HL-60 (cell line): ENCODE measurements at regions not wholly inside any gene's neighbourhood (a gene's known extent, or its start where the extent isn't known, plus 50 kb on each side); places are given as distances from the start of the nearest gene placed in this dataset.

Source experiments
- DNase-seq, 2 experiments: peaks; one replicate each; pipeline ENCODE4 v3.0.0-alpha.2; 2010 to 2020; ENCODE audit warnings: low read depth in 1 of 2, low spot score in 1 of 2
- H3K27ac ChIP-seq: fragments of 250-450 bp; sonication (Bioruptor Pico); replicated peaks from 2 replicates; pipeline ENCODE4 v1.5.1; 2020; ENCODE audit warnings: mild to moderate bottlenecking, moderate library complexity
- H3K27me3 ChIP-seq: fragments of 250-450 bp; sonication (Bioruptor Pico); 2 replicates; pipeline ENCODE4 v1.5.1; 2021; ENCODE audit warnings: mild to moderate bottlenecking, moderate library complexity; ENCODE audit not compliant: insufficient read depth, poor library complexity, severe bottlenecking
- H3K4me3 ChIP-seq: replicated peaks from 2 replicates; pipeline ENCODE4 v1.5.1; 2011; ENCODE audit warnings: mild to moderate bottlenecking, control low read depth, low read length; ENCODE audit not compliant: insufficient read depth
- CTCF ChIP-seq: IDR thresholded peaks from one replicate; pipeline ENCODE4 v1.5.1; 2011; ENCODE audit warnings: low read length, control low read depth, inconsistent platforms; ENCODE audit not compliant: insufficient read depth
- GABPA ChIP-seq: IDR thresholded peaks from 2 replicates; pipeline ENCODE4 v1.6.1; 2012; ENCODE audit warnings: low read depth
- POLR2AphosphoS5 ChIP-seq: IDR thresholded peaks from 2 replicates; pipeline ENCODE4 v1.6.1; 2012; ENCODE audit warnings: low read depth
- SPI1 ChIP-seq: IDR thresholded peaks from 2 replicates; pipeline ENCODE4 v1.6.1; 2012; ENCODE audit warnings: low read depth, mild to moderate bottlenecking, borderline replicate concordance
- TF ChIP-seq, protein P1 (sequence below): IDR thresholded peaks from 2 replicates; pipeline ENCODE4 v1.6.1; 2012; ENCODE audit warnings: low read depth; ENCODE audit not compliant: insufficient replicate concordance

- no peak overlapping the region for H3K27ac ChIP-seq
- peak; percentile 40 for TF ChIP-seq CTCF
- TF ChIP-seq GABPA: no peak
- H3K4me3 ChIP-seq: no peak overlapping the region
- DNase-seq: peak in 1 of 2 experiments; percentile 25
- H3K27me3 ChIP-seq: no peaks in the 10 kb centered on the region
Measured at GRCh38 chrX:16445166-16445752, 204.7 kb upstream of the S100G start.

DNA sequence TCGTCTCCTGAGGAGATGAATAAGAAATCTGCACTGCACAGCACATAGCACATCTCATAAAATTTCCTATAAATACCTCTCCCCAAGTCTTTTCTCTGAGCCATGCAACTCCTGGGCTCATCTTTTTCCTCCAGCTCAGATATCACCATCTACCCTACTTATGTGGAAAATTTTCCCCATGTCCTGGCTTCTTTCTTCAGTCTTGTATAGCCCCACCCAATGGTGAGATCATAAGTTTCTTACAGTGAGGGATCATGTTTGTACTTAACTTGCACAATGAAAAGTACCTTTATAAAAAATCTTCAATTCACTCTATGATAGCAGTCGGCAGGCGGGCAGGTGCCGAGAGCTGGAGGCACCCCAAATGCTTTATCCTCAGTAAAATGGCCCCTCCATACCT lies 198.6 kb upstream of the S100G start:
- no peak for DNase-seq
- H3K4me3 ChIP-seq: no peak overlapping the region
- H3K27me3 ChIP-seq: no peaks in the 10 kb centered on the region
- no peak for TF ChIP-seq GABPA
- TF ChIP-seq CTCF: no peak
- TF ChIP-seq, protein P1, sequence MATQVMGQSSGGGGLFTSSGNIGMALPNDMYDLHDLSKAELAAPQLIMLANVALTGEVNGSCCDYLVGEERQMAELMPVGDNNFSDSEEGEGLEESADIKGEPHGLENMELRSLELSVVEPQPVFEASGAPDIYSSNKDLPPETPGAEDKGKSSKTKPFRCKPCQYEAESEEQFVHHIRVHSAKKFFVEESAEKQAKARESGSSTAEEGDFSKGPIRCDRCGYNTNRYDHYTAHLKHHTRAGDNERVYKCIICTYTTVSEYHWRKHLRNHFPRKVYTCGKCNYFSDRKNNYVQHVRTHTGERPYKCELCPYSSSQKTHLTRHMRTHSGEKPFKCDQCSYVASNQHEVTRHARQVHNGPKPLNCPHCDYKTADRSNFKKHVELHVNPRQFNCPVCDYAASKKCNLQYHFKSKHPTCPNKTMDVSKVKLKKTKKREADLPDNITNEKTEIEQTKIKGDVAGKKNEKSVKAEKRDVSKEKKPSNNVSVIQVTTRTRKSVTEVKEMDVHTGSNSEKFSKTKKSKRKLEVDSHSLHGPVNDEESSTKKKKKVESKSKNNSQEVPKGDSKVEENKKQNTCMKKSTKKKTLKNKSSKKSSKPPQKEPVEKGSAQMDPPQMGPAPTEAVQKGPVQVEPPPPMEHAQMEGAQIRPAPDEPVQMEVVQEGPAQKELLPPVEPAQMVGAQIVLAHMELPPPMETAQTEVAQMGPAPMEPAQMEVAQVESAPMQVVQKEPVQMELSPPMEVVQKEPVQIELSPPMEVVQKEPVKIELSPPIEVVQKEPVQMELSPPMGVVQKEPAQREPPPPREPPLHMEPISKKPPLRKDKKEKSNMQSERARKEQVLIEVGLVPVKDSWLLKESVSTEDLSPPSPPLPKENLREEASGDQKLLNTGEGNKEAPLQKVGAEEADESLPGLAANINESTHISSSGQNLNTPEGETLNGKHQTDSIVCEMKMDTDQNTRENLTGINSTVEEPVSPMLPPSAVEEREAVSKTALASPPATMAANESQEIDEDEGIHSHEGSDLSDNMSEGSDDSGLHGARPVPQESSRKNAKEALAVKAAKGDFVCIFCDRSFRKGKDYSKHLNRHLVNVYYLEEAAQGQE: no peak
- TF ChIP-seq SPI1: no peak
- no peak for TF ChIP-seq POLR2AphosphoS5
- no peak overlapping the region for H3K27ac ChIP-seq

DNA sequence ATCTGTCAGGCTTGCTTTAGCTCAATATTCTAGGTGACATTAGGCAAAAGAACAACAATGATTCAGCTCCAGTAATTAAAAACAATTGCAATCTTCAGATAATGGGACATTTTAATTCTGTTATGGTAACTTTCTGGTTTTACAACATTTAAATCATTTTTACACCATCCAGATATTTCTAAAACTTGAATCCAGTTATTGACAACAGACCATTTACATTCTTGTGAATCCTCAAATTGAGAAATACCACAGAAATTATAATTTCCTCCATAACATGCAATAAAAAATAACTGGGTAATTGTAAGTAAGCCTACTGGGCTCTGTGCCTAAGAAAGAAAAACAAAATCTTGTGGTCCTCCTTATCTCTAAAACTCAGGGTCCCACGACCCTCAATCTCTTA lies 195.0 kb upstream of the S100G start:
- no peak for DNase-seq
- Histone ChIP-seq H3K27ac (no peak overlapping the region), H3K27me3 (no peaks in the 10 kb centered on the region), H3K4me3 (no peak overlapping the region)
- TF ChIP-seq GABPA (no peak), SPI1 (no peak), CTCF (no peak), POLR2AphosphoS5 (no peak)
- TF ChIP-seq, protein P1: no peak

GRCh38 chrX:16457239-16457638 lies 192.7 kb upstream of the S100G start:
- H3K4me3 ChIP-seq: no peak overlapping the region
- no peak overlapping the region for H3K27ac ChIP-seq
- TF ChIP-seq POLR2AphosphoS5 (no peak), CTCF (no peak), GABPA (no peak), SPI1 (no peak)
- TF ChIP-seq, protein P1: no peak
- H3K27me3 ChIP-seq: no peaks in the 10 kb centered on the region
- DNase-seq: no peak
